Psoas muscle (tissue), 7 donors: ENCODE measurements at regions not wholly inside any gene's neighbourhood (a gene's known extent, or its start where the extent isn't known, plus 50 kb on each side); places are given as distances from the start of the nearest gene placed in this dataset.

ENCODE experiments used
- ATAC-seq, 4 donors: fragments of 200-7000 bp; cut with Tn5 transposase; one replicate each; pipeline ENCODE4 v1.9.1; 2020; ENCODE audit warnings: moderate library complexity in 3 of 4, mild to moderate bottlenecking in 2 of 4
- DNase-seq, 2 donors: peaks; one replicate each; pipeline ENCODE4 v3.0.0-alpha.2; 2020
- H3K27ac ChIP-seq: fragments of 200-600 bp; one replicate; pipeline ENCODE4 v1.8.0; 2022
- H3K27me3 ChIP-seq, 3 donors: fragments of 200-600 bp in 1 of 3; one replicate each; pipeline versions ENCODE4 v1.6.1 to v1.8.0; 2013 to 2022; ENCODE audit warnings: low read length in 2 of 3, mild to moderate bottlenecking in 2 of 3, moderate library complexity in 1 of 3; ENCODE audit not compliant: insufficient read depth in 3 of 3
- H3K36me3 ChIP-seq, 2 donors: fragments of 200-600 bp in 1 of 2; one replicate each; pipeline versions ENCODE4 v1.6.1 to v1.8.0; 2013 to 2022; ENCODE audit warnings: low read depth in 1 of 2, mild to moderate bottlenecking in 1 of 2, moderate library complexity in 1 of 2; ENCODE audit not compliant: insufficient read depth in 1 of 2
- H3K4me1 ChIP-seq: fragments of 200-600 bp; one replicate; pipeline ENCODE4 v1.8.0; 2022
- H3K4me3 ChIP-seq: fragments of 200-600 bp; one replicate; pipeline ENCODE4 v1.8.0; 2022; ENCODE audit warnings: mild to moderate bottlenecking
- H3K9me3 ChIP-seq: fragments of 200-600 bp; one replicate; pipeline ENCODE4 v1.8.0; 2022
- CTCF ChIP-seq: fragments of 200-600 bp; IDR thresholded peaks from one replicate; pipeline ENCODE4 v1.8.0; 2022; ENCODE audit warnings: antibody characterized with exemption
- WGBS, 3 donors: extraction: QIAGEN DNeasy Blood & Tissue Kit; methylation state at CpG; one replicate each; pipeline versions ENCODE4 v1.1.6 to v1.1.7; 2013; 5-methylcytosine and 5-hydroxymethylcytosine counted together
- intact Hi-C, 2 donors: fragments of 100-400 bp; cut with DNase I; formaldehyde crosslinking; loops; one replicate each; pipeline versions ENCODE4 v1.11.0 to v1.14.2; 2022
- donor health status: healthy with polysubstance abuse.
- donor health status: DM: no; HTN: no; CAD: no; lungs with moderate emphysema.
- donor health status: Bipolar disorder and iron deficiency.
- donor health status: healthy.
- donor health status: DM: yes; HTN: yes; CAD: no.
- donor health status: DM: no; HTN: no; CAD: no.
- donor health status: DM: yes; HTN: yes; CAD: no.

- Histone ChIP-seq H3K27ac (no peak overlapping the region), H3K27me3 (no peaks in the 10 kb centered on the region), H3K36me3 (no peaks in the 10 kb centered on the region), H3K9me3 (peaks cover 3% of the 10 kb centered on the region), H3K4me1 (no peaks in the 10 kb centered on the region), H3K4me3 (no peak overlapping the region)
- no peak for DNase-seq
- intact Hi-C loops, result no loop called here
- no peak for ATAC-seq
- TF ChIP-seq CTCF, result no peak
- 34 to 54% (median 34%) methylated on average over 7 of the region's 7 CpGs for WGBS, 3 donors
Observed at GRCh38 chr7:46812101-46812675, 769.7 kb downstream of the TNS3 start.

DNA sequence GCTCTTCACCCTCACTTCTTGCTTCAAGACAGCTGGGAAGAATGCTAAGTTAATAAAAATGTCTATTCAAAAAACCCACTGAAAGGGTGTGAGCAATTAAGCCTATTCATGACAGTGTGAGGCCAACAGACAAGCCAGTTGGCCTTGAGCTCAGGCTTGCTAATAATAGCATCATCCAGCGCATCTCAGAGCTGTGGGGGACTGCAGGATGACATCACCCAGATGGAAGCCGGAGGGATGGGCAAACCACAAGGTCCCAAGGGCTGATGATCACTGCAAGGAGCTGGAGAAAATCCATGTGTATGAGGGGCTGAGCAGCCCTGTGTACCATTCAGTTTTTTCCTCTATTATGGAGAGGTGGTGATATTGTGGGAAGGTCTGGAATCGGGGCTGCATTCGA lies 770.4 kb downstream of the TNS3 start:
- Histone ChIP-seq H3K4me3 (no peak overlapping the region), H3K36me3 (no peaks in the 10 kb centered on the region), H3K27me3 (no peaks in the 10 kb centered on the region), H3K4me1 (no peaks in the 10 kb centered on the region), H3K27ac (no peak overlapping the region), H3K9me3 (no peaks in the 10 kb centered on the region)
- no peak for TF ChIP-seq CTCF
- WGBS, 3 donors, result 15 to 27% (median 23%) methylated on average over 4 of the region's 4 CpGs
- DNase-seq (peak in 1 of 2 donors; percentile 51), ATAC-seq (peak; percentile 48 to 78 (median 66))
- intact Hi-C loops, result no loop called here

DNA sequence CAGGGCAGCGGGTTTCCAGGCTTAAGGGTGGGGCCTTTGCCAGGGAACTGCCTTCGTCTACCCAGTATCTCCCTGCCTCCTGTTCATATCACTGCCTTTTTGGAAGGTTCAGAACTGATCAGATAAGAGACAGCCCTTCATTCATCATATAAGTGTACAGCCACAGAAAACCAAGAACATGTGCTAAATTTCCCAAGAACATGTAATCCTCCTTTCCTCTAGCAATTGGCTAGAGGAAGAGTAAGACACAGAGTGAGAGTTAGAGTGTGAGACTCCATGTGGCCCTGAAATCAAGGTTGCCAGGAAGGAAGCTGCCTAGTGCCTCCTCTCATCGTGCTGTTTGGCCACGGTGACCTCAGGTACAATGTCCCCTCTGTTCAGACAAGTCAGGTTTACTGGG lies 770.9 kb downstream of the TNS3 start:
- Histone ChIP-seq H3K36me3 (no peaks in the 10 kb centered on the region), H3K9me3 (no peaks in the 10 kb centered on the region), H3K4me3 (no peak overlapping the region), H3K27ac (no peak overlapping the region), H3K27me3 (no peaks in the 10 kb centered on the region), H3K4me1 (no peaks in the 10 kb centered on the region)
- intact Hi-C loops, result no loop called here
- TF ChIP-seq CTCF, result no peak
- no peak for DNase-seq
- no peak for ATAC-seq
- WGBS, 3 donors, result 44 to 67% (median 66%) methylated on average over 4 of the region's 4 CpGs

GRCh38 chr7:46809886-46810285 lies 772.0 kb downstream of the TNS3 start:
- DNase-seq, result no peak
- TF ChIP-seq CTCF, result no peak
- WGBS, 3 donors, result 92 to 95% (median 93%) methylated on average over 4 of the region's 4 CpGs
- intact Hi-C loops, result no loop called here
- Histone ChIP-seq H3K4me3 (no peak overlapping the region), H3K36me3 (no peaks in the 10 kb centered on the region), H3K4me1 (no peaks in the 10 kb centered on the region), H3K9me3 (no peaks in the 10 kb centered on the region), H3K27me3 (no peaks in the 10 kb centered on the region), H3K27ac (no peak overlapping the region)
- no peak for ATAC-seq

GRCh38 chr7:46806856-46807255 lies 775.1 kb downstream of the TNS3 start:
- no peaks in the 10 kb centered on the region for H3K27me3 ChIP-seq
- no peak overlapping the region for H3K4me3 ChIP-seq
- no peaks in the 10 kb centered on the region for H3K4me1 ChIP-seq
- intact Hi-C loops, result no loop called here
- ATAC-seq (no peak), DNase-seq (no peak)
- no peak for TF ChIP-seq CTCF
- H3K36me3 ChIP-seq, result no peaks in the 10 kb centered on the region
- no peak overlapping the region for H3K27ac ChIP-seq
- no peaks in the 10 kb centered on the region for H3K9me3 ChIP-seq
- WGBS, 3 donors, result 40 to 83% (median 42%) methylated on average over 3 of the region's 3 CpGs
